ENCODE measurements at regions not wholly inside any gene's neighbourhood (a gene's known extent, or its start where the extent isn't known, plus 50 kb on each side); places are given as distances from the start of the nearest gene placed in this dataset.

DNA sequence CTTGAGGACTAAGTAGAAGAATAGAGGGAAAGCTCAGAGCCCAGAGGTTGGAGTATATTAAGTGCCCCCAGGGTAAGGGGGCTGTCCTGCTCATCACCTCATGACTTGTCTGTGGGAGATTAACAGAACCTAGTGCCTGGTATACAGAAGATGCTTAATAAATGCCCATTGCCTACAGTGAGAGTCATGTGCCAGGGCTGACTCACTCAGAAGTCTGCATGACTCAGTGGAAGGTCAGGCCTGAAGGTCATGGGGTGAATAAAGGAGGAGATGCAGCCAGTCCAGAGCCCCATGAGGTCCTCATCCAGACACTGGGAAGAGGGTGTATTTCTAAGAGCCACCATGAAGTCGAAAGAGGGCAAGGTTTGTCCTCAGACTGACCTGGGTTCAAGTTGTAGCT, 62.5 kb upstream of the TLE3 start:
- Histone ChIP-seq H3K27me3 (replicated peaks in 1 of 4; ENCODE audit: control insufficient read depth in 3 of 4, extremely low read depth in 1 of 4, insufficient read depth in 3 of 4, low read length in 3 of 4) (no peaks in the 10 kb centered on the region), H4K20me1 (replicated peaks in 1 of 2; ENCODE audit: control insufficient read depth in 1 of 2, insufficient read depth in 2 of 2, low read length in 2 of 2) (no peaks in the 10 kb centered on the region), H2BK12ac (ENCODE audit: low read depth, low read length) (no peak overlapping the region), H3K18ac (ENCODE audit: extremely low read depth, low read length) (no peak overlapping the region), H3K4me1 (replicated peaks in 1 of 4; ENCODE audit: control insufficient read depth in 3 of 4, insufficient read depth in 4 of 4, low read length in 3 of 4) (peaks cover 0 to 4% (median 3%) of the 10 kb centered on the region in 4 experiments; a peak in 6 of 7 replicates), H2BK20ac (ENCODE audit: low read length) (no peak overlapping the region), H3K23ac (ENCODE audit: insufficient read length) (no peak overlapping the region), H2BK5ac (ENCODE audit: low read depth, low read length) (no peak overlapping the region), H3K4ac (replicated peaks; ENCODE audit: insufficient read length, low read depth, low read length) (no peak overlapping the region), H4K91ac (replicated peaks; ENCODE audit: insufficient read length, low read length) (no peak overlapping the region), H3K27ac (ENCODE audit: low read depth, low read length) (no peak overlapping the region), H3K36me3 (ENCODE audit: control insufficient read depth in 2 of 4, insufficient read depth in 4 of 4, low read length in 3 of 4) (no peaks in the 10 kb centered on the region), H4K8ac (ENCODE audit: extremely low read depth, insufficient read depth, low read length) (no peak overlapping the region), H2AFZ (ENCODE audit: low read length) (no peak overlapping the region), H3K79me1 (ENCODE audit: low read depth, low read length) (no peaks in the 10 kb centered on the region), H3K14ac (ENCODE audit: insufficient read length) (no peak overlapping the region), H2BK15ac (ENCODE audit: low read length) (0 out of 2 replicates have a peak overlapping the region, but pooled peaks have one; percentile 53), H3K4me2 (ENCODE audit: insufficient read depth in 1 of 2, low read depth in 2 of 2, low read length in 2 of 2) (no peak overlapping the region), H3K79me2 (ENCODE audit: control insufficient read depth in 1 of 2, insufficient read depth in 2 of 2, low read length in 2 of 2) (no peaks in the 10 kb centered on the region), H3K9ac (replicated peaks in 1 of 4; ENCODE audit: extremely low read depth in 1 of 4, low read depth in 3 of 4, low read length in 3 of 4) (no peak overlapping the region), H3K4me3 (ENCODE audit: extremely low read depth in 1 of 4, insufficient read depth in 2 of 4, low read depth in 3 of 4, low read length in 4 of 4) (no peak overlapping the region), H2BK120ac (replicated peaks; ENCODE audit: low read depth, low read length) (no peak overlapping the region), H3K23me2 (ENCODE audit: low read depth, low read length) (no peaks in the 10 kb centered on the region; the same call in 1 of the 2 replicates), H3K56ac (replicated peaks; ENCODE audit: insufficient read length, low read depth, low read length) (no peak overlapping the region), H2AK5ac (ENCODE audit: low read depth, low read length) (no peak overlapping the region), H3K9me3 (ENCODE audit: insufficient read depth in 2 of 2, low read depth in 1 of 2, low read length in 1 of 2) (no peaks in the 10 kb centered on the region), H4K5ac (ENCODE audit: insufficient read length, low read depth, low read length) (no peak overlapping the region)
- ChIA-PET POLR2A (ENCODE audit: partially characterized antibody) (interaction anchor here (1.4 kb wide), 1 partner anchor 8 kb away, joined by 4 read pairs; no protein-coding TSS in a partner anchor), CTCF (ENCODE audit: partially characterized antibody) (interaction anchor here (0.8 to 1.4 kb wide), 4 partner anchors 22 to 203 kb away, joined by 3 to 5 read pairs (median 4); no protein-coding TSS in a partner anchor)
- no peak for DNase-seq (ENCODE audit: low read depth in 1 of 2, low spot score in 2 of 2)
- no peak for FAIRE-seq
- WGBS, 2 experiments (ENCODE audit: extremely low coverage in 1 of 2, insufficient coverage in 1 of 2, insufficient read length in 1 of 2, insufficient replicate concordance in 2 of 2, low coverage in 1 of 2, low lambda C conversion rate in 2 of 2, missing lambda C conversion rate in 1 of 2) = 64% methylated on average over 1 of the region's 1 CpG; no CpG with 5 or more reads in 1 of the 2 experiments
- TF ChIP-seq, protein P1, sequence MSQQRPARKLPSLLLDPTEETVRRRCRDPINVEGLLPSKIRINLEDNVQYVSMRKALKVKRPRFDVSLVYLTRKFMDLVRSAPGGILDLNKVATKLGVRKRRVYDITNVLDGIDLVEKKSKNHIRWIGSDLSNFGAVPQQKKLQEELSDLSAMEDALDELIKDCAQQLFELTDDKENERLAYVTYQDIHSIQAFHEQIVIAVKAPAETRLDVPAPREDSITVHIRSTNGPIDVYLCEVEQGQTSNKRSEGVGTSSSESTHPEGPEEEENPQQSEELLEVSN (IDR thresholded peaks at IDR 0.05) = no peak
- TF ChIP-seq BCL11A (IDR thresholded peaks at IDR 0.05; ENCODE audit: low read depth in 2 of 2, low read length in 2 of 2) (no peak), EZH2 (IDR thresholded peaks at IDR 0.05; ENCODE audit: low read depth, low read length, severe bottlenecking) (no peak)

All from H1 (cell line).